ENCODE measurements at regions not wholly inside any gene's neighbourhood (a gene's known extent, or its start where the extent isn't known, plus 50 kb on each side); places are given as distances from the start of the nearest gene placed in this dataset.

DNA sequence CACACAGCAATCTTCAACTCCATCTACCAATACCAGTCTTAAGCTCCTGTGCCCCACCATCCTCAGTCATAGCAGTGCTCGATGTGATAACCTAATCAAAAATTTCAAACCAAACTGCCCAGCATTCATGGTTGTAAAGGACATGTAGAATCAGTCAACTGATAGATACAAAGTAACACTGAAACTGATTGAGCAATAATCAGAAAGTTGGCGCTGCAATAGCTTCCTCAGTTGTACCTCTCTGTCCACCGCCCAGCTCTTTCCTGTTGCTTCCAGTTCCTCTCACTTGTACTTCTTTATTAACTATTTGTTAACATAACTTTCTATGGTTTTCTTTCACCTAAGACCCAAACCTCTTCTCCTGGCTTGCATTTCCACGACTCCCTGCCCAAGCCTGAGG lies 745.7 kb downstream of the PDCD6IP start:
- no peak overlapping the region for H3K4me2 ChIP-seq (ENCODE audit: low read length)
- no peak overlapping the region for H3K4me3 ChIP-seq (ENCODE audit: low read length)
- no peaks in the 10 kb centered on the region for H3F3A ChIP-seq (ENCODE audit: insufficient read depth, low read length, poor library complexity, severe bottlenecking)
- no peaks in the 10 kb centered on the region for H3K79me2 ChIP-seq (replicated peaks; ENCODE audit: insufficient read depth, low read length)
- H3K36me3 ChIP-seq (ENCODE audit: insufficient read depth, low read length), result no peaks in the 10 kb centered on the region
- no peaks in the 10 kb centered on the region for H3K9me2 ChIP-seq (ENCODE audit: insufficient read depth, low read length)
- H3K27ac ChIP-seq (ENCODE audit: low read length), result no peak overlapping the region
- H3K9ac ChIP-seq (ENCODE audit: low read length), result no peak overlapping the region
- H3K9me3 ChIP-seq (ENCODE audit: low read length), result no peaks in the 10 kb centered on the region
- no peaks in the 10 kb centered on the region for H3K27me3 ChIP-seq (ENCODE audit: insufficient read depth, low read depth, low read length)
- H4K20me1 ChIP-seq (ENCODE audit: insufficient read depth), result no peaks in the 10 kb centered on the region
- TF ChIP-seq SMC3 (conservative IDR thresholded peaks at IDR 0.05; ENCODE audit: poor library complexity), result no peak
- TF ChIP-seq, protein P1, sequence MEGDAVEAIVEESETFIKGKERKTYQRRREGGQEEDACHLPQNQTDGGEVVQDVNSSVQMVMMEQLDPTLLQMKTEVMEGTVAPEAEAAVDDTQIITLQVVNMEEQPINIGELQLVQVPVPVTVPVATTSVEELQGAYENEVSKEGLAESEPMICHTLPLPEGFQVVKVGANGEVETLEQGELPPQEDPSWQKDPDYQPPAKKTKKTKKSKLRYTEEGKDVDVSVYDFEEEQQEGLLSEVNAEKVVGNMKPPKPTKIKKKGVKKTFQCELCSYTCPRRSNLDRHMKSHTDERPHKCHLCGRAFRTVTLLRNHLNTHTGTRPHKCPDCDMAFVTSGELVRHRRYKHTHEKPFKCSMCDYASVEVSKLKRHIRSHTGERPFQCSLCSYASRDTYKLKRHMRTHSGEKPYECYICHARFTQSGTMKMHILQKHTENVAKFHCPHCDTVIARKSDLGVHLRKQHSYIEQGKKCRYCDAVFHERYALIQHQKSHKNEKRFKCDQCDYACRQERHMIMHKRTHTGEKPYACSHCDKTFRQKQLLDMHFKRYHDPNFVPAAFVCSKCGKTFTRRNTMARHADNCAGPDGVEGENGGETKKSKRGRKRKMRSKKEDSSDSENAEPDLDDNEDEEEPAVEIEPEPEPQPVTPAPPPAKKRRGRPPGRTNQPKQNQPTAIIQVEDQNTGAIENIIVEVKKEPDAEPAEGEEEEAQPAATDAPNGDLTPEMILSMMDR (IDR thresholded peaks at IDR 0.05; ENCODE audit: poor library complexity, severe bottlenecking), result no peak
- TF ChIP-seq TAF1 (IDR thresholded peaks at IDR 0.05; ENCODE audit: low read depth), result no peak
- no peak for TF ChIP-seq RAD21 (conservative IDR thresholded peaks at IDR 0.05)
- TF ChIP-seq EP300 (conservative IDR thresholded peaks at IDR 0.05; ENCODE audit: poor library complexity, severe bottlenecking), result no peak
- no peak overlapping the region for H2AFZ ChIP-seq (ENCODE audit: low read depth, low read length)

DNA sequence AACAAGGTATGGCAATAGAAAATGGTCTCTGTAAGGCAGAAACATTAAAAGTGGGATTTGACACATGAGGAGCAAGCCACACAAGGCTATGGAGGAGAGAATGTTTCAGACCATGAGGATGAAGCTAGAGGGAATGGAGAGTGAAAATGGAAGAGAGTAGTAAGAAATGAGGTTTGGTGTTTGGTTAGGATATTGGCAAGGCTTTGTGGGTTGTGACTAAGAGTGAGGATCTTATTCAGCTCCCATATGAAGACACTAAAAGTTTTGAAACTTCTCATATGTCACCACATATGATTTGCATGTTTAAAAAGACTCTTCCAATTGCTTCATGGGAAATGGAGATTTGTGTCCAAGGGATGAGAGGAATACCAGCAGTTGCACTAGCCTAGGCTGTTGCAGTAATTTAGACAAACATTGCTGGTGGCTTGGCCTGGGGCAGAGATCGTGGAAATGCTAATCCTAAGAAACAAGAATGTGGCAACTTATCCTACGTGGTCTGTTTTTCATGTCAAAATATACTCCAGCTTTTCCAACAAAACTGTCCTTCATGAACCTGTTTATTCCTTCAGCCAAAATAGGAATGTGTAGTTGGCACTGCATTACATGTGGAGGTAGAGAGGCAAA lies 749.0 kb downstream of the PDCD6IP start:
- H3K4me2 ChIP-seq (ENCODE audit: low read length), result no peak overlapping the region
- no peak overlapping the region for H3K4me3 ChIP-seq (ENCODE audit: low read length)
- no peaks in the 10 kb centered on the region for H3K36me3 ChIP-seq (ENCODE audit: insufficient read depth, low read length)
- no peak overlapping the region for H3K9ac ChIP-seq (ENCODE audit: low read length)
- H3K9me2 ChIP-seq (ENCODE audit: insufficient read depth, low read length), result no peaks in the 10 kb centered on the region
- no peaks in the 10 kb centered on the region for H3K27me3 ChIP-seq (ENCODE audit: insufficient read depth, low read depth, low read length)
- no peaks in the 10 kb centered on the region for H3K9me3 ChIP-seq (ENCODE audit: low read length)
- no peak overlapping the region for H3K27ac ChIP-seq (ENCODE audit: low read length)
- H3K79me2 ChIP-seq (replicated peaks; ENCODE audit: insufficient read depth, low read length), result no peaks in the 10 kb centered on the region
- no peaks in the 10 kb centered on the region for H4K20me1 ChIP-seq (ENCODE audit: insufficient read depth)
- no peak overlapping the region for H2AFZ ChIP-seq (ENCODE audit: low read depth, low read length)
- H3F3A ChIP-seq (ENCODE audit: insufficient read depth, low read length, poor library complexity, severe bottlenecking), result no peaks in the 10 kb centered on the region
- TF ChIP-seq, protein P1 (IDR thresholded peaks at IDR 0.05; ENCODE audit: poor library complexity, severe bottlenecking), result no peak
- TF ChIP-seq EP300 (conservative IDR thresholded peaks at IDR 0.05; ENCODE audit: poor library complexity, severe bottlenecking), result no peak
- TF ChIP-seq RAD21 (conservative IDR thresholded peaks at IDR 0.05), result no peak
- no peak for TF ChIP-seq SMC3 (conservative IDR thresholded peaks at IDR 0.05; ENCODE audit: poor library complexity)
- no peak for TF ChIP-seq EZH2 (IDR thresholded peaks at IDR 0.05; ENCODE audit: borderline replicate concordance, insufficient read depth, low read length, poor library complexity, severe bottlenecking)

DNA sequence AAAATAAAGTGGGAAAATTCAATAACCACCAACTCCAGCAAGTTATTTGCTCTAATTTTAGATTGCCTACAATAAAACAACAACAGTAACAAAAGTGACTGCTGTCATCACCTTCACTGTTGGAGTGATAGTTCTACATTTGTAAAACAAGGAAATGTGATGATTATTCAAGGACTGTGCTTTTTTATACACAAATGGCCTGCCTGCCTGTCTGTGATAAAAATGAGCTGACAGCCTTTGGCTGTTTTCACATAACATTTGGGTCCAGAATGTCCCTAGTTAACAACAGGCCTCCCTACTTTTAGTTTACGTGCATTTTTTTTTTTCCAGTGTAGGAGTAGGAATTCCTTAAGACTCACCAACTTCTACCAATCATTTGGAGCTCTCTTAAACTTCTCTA lies 768.8 kb downstream of the PDCD6IP start:
- H3K36me3 ChIP-seq (ENCODE audit: insufficient read depth, low read length), result no peaks in the 10 kb centered on the region
- H3F3A ChIP-seq (ENCODE audit: insufficient read depth, low read length, poor library complexity, severe bottlenecking), result no peaks in the 10 kb centered on the region
- no peak for TF ChIP-seq POLR2AphosphoS5 (IDR thresholded peaks at IDR 0.05)
- TF ChIP-seq TAF1 (IDR thresholded peaks at IDR 0.05; ENCODE audit: low read depth), result no peak
- TF ChIP-seq, protein P2, sequence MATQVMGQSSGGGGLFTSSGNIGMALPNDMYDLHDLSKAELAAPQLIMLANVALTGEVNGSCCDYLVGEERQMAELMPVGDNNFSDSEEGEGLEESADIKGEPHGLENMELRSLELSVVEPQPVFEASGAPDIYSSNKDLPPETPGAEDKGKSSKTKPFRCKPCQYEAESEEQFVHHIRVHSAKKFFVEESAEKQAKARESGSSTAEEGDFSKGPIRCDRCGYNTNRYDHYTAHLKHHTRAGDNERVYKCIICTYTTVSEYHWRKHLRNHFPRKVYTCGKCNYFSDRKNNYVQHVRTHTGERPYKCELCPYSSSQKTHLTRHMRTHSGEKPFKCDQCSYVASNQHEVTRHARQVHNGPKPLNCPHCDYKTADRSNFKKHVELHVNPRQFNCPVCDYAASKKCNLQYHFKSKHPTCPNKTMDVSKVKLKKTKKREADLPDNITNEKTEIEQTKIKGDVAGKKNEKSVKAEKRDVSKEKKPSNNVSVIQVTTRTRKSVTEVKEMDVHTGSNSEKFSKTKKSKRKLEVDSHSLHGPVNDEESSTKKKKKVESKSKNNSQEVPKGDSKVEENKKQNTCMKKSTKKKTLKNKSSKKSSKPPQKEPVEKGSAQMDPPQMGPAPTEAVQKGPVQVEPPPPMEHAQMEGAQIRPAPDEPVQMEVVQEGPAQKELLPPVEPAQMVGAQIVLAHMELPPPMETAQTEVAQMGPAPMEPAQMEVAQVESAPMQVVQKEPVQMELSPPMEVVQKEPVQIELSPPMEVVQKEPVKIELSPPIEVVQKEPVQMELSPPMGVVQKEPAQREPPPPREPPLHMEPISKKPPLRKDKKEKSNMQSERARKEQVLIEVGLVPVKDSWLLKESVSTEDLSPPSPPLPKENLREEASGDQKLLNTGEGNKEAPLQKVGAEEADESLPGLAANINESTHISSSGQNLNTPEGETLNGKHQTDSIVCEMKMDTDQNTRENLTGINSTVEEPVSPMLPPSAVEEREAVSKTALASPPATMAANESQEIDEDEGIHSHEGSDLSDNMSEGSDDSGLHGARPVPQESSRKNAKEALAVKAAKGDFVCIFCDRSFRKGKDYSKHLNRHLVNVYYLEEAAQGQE (IDR thresholded peaks at IDR 0.05; ENCODE audit: borderline replicate concordance), result no peak
- TF ChIP-seq EZH2 (IDR thresholded peaks at IDR 0.05; ENCODE audit: borderline replicate concordance, insufficient read depth, low read length, poor library complexity, severe bottlenecking), result no peak
- TF ChIP-seq RAD21 (conservative IDR thresholded peaks at IDR 0.05), result no peak
- no peak for TF ChIP-seq EP300 (conservative IDR thresholded peaks at IDR 0.05; ENCODE audit: poor library complexity, severe bottlenecking)
- no peak for TF ChIP-seq MXI1 (conservative IDR thresholded peaks at IDR 0.05; ENCODE audit: poor library complexity, severe bottlenecking)
- TF ChIP-seq, protein P1 (IDR thresholded peaks at IDR 0.05; ENCODE audit: poor library complexity, severe bottlenecking), result no peak
- TF ChIP-seq SMC3 (conservative IDR thresholded peaks at IDR 0.05; ENCODE audit: poor library complexity), result no peak
- H4K20me1 ChIP-seq (ENCODE audit: insufficient read depth), result no peaks in the 10 kb centered on the region
- no peak overlapping the region for H3K4me3 ChIP-seq (ENCODE audit: low read length)
- H3K9me3 ChIP-seq (ENCODE audit: low read length), result no peaks in the 10 kb centered on the region
- H3K27ac ChIP-seq (ENCODE audit: low read length), result no peak overlapping the region
- H3K27me3 ChIP-seq (ENCODE audit: insufficient read depth, low read depth, low read length), result no peaks in the 10 kb centered on the region
- no peaks in the 10 kb centered on the region for H3K79me2 ChIP-seq (replicated peaks; ENCODE audit: insufficient read depth, low read length)
- no peak overlapping the region for H3K4me2 ChIP-seq (ENCODE audit: low read length)
- no peak overlapping the region for H2AFZ ChIP-seq (ENCODE audit: low read depth, low read length)
- no peaks in the 10 kb centered on the region for H3K9me2 ChIP-seq (ENCODE audit: insufficient read depth, low read length)
- H3K9ac ChIP-seq (ENCODE audit: low read length), result no peak overlapping the region

Data from neural cell (in vitro differentiated cells).